GM12878 (cell line): ENCODE measurements at regions not wholly inside any gene's neighbourhood (a gene's known extent, or its start where the extent isn't known, plus 50 kb on each side); places are given as distances from the start of the nearest gene placed in this dataset.

Experiments
- ATAC-seq: fragments of 200-7000 bp; cut with Tn5 transposase; 3 replicates; pipeline ENCODE4 v1.9.1; 2020; ENCODE audit warnings: mild to moderate bottlenecking, moderate library complexity
- BruUV-seq: library from RNA; stranded (reverse); fragments of 400-500 nt; replicated peaks from 2 replicates; lab custom pipeline; 2021; lab: Mats Ljungman, UMichigan
- CTCF ChIA-PET: fragments of 300-600 bp; sonication (Branson Sonifier 250); formaldehyde crosslinking; extraction: SDS; loops from one replicate; lab custom pipeline; 2021; ENCODE audit warnings: inconsistent platforms; lab: Yijun Ruan, JAX
- POLR2A ChIA-PET: fragments of 350-600 bp; formaldehyde crosslinking; extraction: SDS; loops from one replicate; lab custom pipeline; 2021; ENCODE audit warnings: inconsistent platforms; lab: Charles Lee
- RAD21 ChIA-PET: fragments of 300-600 bp; sonication (Branson Sonifier 250); formaldehyde crosslinking; loops from one replicate; lab custom pipeline; 2023; ENCODE audit warnings: antibody characterized with exemption; ENCODE audit not compliant: unreplicated experiment; lab: Charles Lee
- SMC1A ChIA-PET: fragments of 300-600 bp; sonication (Branson Sonifier 250); formaldehyde crosslinking; loops from one replicate; lab custom pipeline; 2023; ENCODE audit not compliant: unreplicated experiment, uncharacterized antibody; lab: Charles Lee
- DNase-seq: peaks from one replicate; pipeline ENCODE4 v3.0.0-alpha.2; 2011; ENCODE audit warnings: low read depth, low spot score
- FAIRE-seq: peaks from 3 replicates; lab custom pipeline; 2011; peaks lifted over from hg19 to GRCh38; lab: Jason Lieb, UNC
- H2AFZ ChIP-seq: 2 replicates; pipeline ENCODE4 v1.6.0; 2011; ENCODE audit warnings: low read depth, low read length, control low read depth; ENCODE audit not compliant: control insufficient read depth
- H3K27ac ChIP-seq: 2 replicates; pipeline ENCODE4 v1.5.1; 2011; ENCODE audit warnings: control low read depth; ENCODE audit not compliant: control insufficient read depth, insufficient read depth
- H3K27me3 ChIP-seq, 2 experiments: replicated peaks in 1 of 2; 2 replicates each; pipeline versions ENCODE4 v1.6.0 to v1.6.1; 2011; ENCODE audit warnings: low read length in 1 of 2; ENCODE audit not compliant: control insufficient read depth in 2 of 2, insufficient read depth in 2 of 2
- H3K36me3 ChIP-seq, 2 experiments: 2 replicates each; pipeline ENCODE4 v1.5.1; 2011; ENCODE audit warnings: low read length in 1 of 2; ENCODE audit not compliant: control insufficient read depth in 2 of 2, insufficient read depth in 2 of 2
- H3K4me1 ChIP-seq: 2 replicates; pipeline ENCODE4 v1.6.1; 2011; ENCODE audit warnings: mild to moderate bottlenecking, low read length, moderate library complexity, mixed read lengths; ENCODE audit not compliant: control insufficient read depth, insufficient read depth
- H3K4me2 ChIP-seq: 2 replicates; pipeline ENCODE4 v1.6.0; 2011; ENCODE audit warnings: control low read depth; ENCODE audit not compliant: control insufficient read depth, insufficient read depth
- H3K4me3 ChIP-seq: fragments of 200-600 bp; sonication (generic); 2 replicates; pipeline ENCODE4 v1.5.1; 2016
- H3K79me2 ChIP-seq: 2 replicates; pipeline ENCODE4 v1.6.0; 2011; ENCODE audit warnings: low read length; ENCODE audit not compliant: control insufficient read depth, insufficient read depth
- H3K9ac ChIP-seq: 2 replicates; pipeline ENCODE4 v1.8.0; 2011; ENCODE audit warnings: low read length, control low read depth, mixed read lengths; ENCODE audit not compliant: control insufficient read depth, insufficient read depth
- H3K9me3 ChIP-seq: replicated peaks from 3 replicates; pipeline ENCODE4 v1.5.1; 2011; ENCODE audit warnings: mild to moderate bottlenecking, low read length; ENCODE audit not compliant: control insufficient read depth, insufficient read depth
- H4K20me1 ChIP-seq: 2 replicates; pipeline ENCODE4 v1.6.0; 2011; ENCODE audit not compliant: control insufficient read depth, insufficient read depth
- BCL11A ChIP-seq: IDR thresholded peaks from 2 replicates; pipeline ENCODE4 v1.6.1; 2011; ENCODE audit warnings: low read depth, low read length
- CBFB ChIP-seq: IDR thresholded peaks from 2 replicates; pipeline ENCODE4 v1.6.1; 2016; ENCODE audit warnings: antibody characterized with exemption, low read depth
- DPF2 ChIP-seq: fragments of 450-650 bp; IDR thresholded peaks from 2 replicates; pipeline ENCODE4 v1.6.1; 2017; ENCODE audit warnings: mild to moderate bottlenecking
- EP300 ChIP-seq, 2 experiments: fragments of 150-350 bp in 1 of 2; IDR thresholded peaks; 2 replicates each; pipeline ENCODE4 v1.6.1; 2011 to 2012; ENCODE audit warnings: low read depth in 2 of 2, low read length in 2 of 2, borderline replicate concordance in 1 of 2, improper control_type of control experiment in 1 of 2, inconsistent platforms in 1 of 2; ENCODE audit not compliant: control insufficient read depth in 1 of 2
- EZH2 ChIP-seq: IDR thresholded peaks from 2 replicates; pipeline ENCODE4 v1.6.1; 2012; ENCODE audit warnings: low read depth, mild to moderate bottlenecking, control low read depth, inconsistent platforms, low read length, borderline replicate concordance; ENCODE audit not compliant: control insufficient read depth
- KLF5 ChIP-seq: fragments of 450-650 bp; IDR thresholded peaks from 2 replicates; pipeline ENCODE4 v1.6.1; 2014; ENCODE audit warnings: mild to moderate bottlenecking; ENCODE audit not compliant: partially characterized antibody
- NBN ChIP-seq: fragments of 450-650 bp; IDR thresholded peaks from 2 replicates; pipeline ENCODE4 v1.6.1; 2016
- NFIC ChIP-seq: IDR thresholded peaks from 2 replicates; pipeline ENCODE4 v1.6.1; 2012; ENCODE audit warnings: low read depth, mild to moderate bottlenecking, inconsistent platforms, low read length, moderate library complexity
- NFXL1 ChIP-seq: fragments of 450-650 bp; IDR thresholded peaks from 2 replicates; pipeline ENCODE4 v1.6.1; 2017; ENCODE audit warnings: antibody characterized with exemption, mild to moderate bottlenecking, borderline replicate concordance
- PML ChIP-seq: IDR thresholded peaks from 2 replicates; pipeline ENCODE4 v1.6.1; 2012; ENCODE audit warnings: low read length, inconsistent platforms
- SIN3A ChIP-seq: IDR thresholded peaks from 2 replicates; pipeline ENCODE4 v1.6.1; 2012; ENCODE audit warnings: low read depth, low read length, improper control_type of control experiment
- SMAD5 ChIP-seq: IDR thresholded peaks from 2 replicates; pipeline ENCODE4 v1.6.1; 2016; ENCODE audit warnings: antibody characterized with exemption, low read depth
- SMARCA5 ChIP-seq: fragments of 450-650 bp; IDR thresholded peaks from 2 replicates; pipeline ENCODE4 v1.6.1; 2017; ENCODE audit warnings: mild to moderate bottlenecking
- TCF7 ChIP-seq: IDR thresholded peaks from 2 replicates; pipeline ENCODE4 v1.6.1; 2014; ENCODE audit warnings: antibody characterized with exemption, borderline replicate concordance
- ZNF207 ChIP-seq: fragments of 450-650 bp; IDR thresholded peaks from 2 replicates; pipeline ENCODE4 v1.6.1; 2014; ENCODE audit warnings: antibody characterized with exemption, mild to moderate bottlenecking, borderline replicate concordance
- ZNF24 ChIP-seq: fragments of 450-650 bp; IDR thresholded peaks from 2 replicates; pipeline ENCODE4 v1.6.1; 2017; ENCODE audit warnings: antibody characterized with exemption, mild to moderate bottlenecking
- WGBS: methylation state at CpG from one replicate; pipeline ENCODE4 v1.1.6; 2016; ENCODE audit warnings: low lambda C conversion rate; ENCODE audit not compliant: insufficient replicate concordance, insufficient coverage; ENCODE audit errors: missing lambda C conversion rate; 5-methylcytosine and 5-hydroxymethylcytosine counted together
- in situ Hi-C: fragments of 300-500 bp; cut with MboI; formaldehyde crosslinking; loops from 9 replicates; pipeline ENCODE4 v1.14.3; 2018; ENCODE audit warnings: mixed read lengths
- intact Hi-C: fragments of 100-400 bp; cut with micrococcal nuclease; formaldehyde crosslinking; loops from one replicate; pipeline ENCODE4 v1.14.2; 2022; ENCODE audit not compliant: unreplicated experiment
- TF ChIP-seq, protein P1 (sequence below): fragments of 150-350 bp; IDR thresholded peaks from 2 replicates; pipeline ENCODE4 v1.6.1; 2016; ENCODE audit warnings: low read depth, low read length
- TF ChIP-seq, protein P2 (sequence below): IDR thresholded peaks from 2 replicates; pipeline ENCODE4 v1.6.1; 2012; ENCODE audit warnings: low read depth, low read length, improper control_type of control experiment

GRCh38 chr4:108446556-108446955 is 173.8 kb upstream of the RPL34 start:
- POLR2A ChIA-PET, result no interaction called here
- SMC1A ChIA-PET, result no interaction called here
- Histone ChIP-seq H3K9ac (no peak overlapping the region), H2AFZ (no peak overlapping the region), H3K4me3 (no peak overlapping the region), H3K79me2 (no peaks in the 10 kb centered on the region)
- intact Hi-C loops, result no loop called here
- CTCF ChIA-PET, result no interaction called here
- no peak for ATAC-seq
- TF ChIP-seq SIN3A (no peak), SMAD5 (no peak)
- TF ChIP-seq, all 136 proteins: peak for 0
- no peaks in the 10 kb centered on the region for H3K27me3 ChIP-seq
- RAD21 ChIA-PET, result no interaction called here
- no peaks in the 10 kb centered on the region for H3K4me1 ChIP-seq
- FAIRE-seq (no peak), DNase-seq (no peak)
- no peak overlapping the region for H3K27ac ChIP-seq
- in situ Hi-C loops, result no loop called here
- H3K9me3 ChIP-seq, result no peaks in the 10 kb centered on the region
- H3K4me2 ChIP-seq, result no peak overlapping the region
- no peaks in the 10 kb centered on the region for H4K20me1 ChIP-seq
- no peaks in the 10 kb centered on the region for H3K36me3 ChIP-seq
- WGBS, result 38% methylated on average over 7 of the region's 7 CpGs
- BruUV-seq, result no TSS peak

DNA sequence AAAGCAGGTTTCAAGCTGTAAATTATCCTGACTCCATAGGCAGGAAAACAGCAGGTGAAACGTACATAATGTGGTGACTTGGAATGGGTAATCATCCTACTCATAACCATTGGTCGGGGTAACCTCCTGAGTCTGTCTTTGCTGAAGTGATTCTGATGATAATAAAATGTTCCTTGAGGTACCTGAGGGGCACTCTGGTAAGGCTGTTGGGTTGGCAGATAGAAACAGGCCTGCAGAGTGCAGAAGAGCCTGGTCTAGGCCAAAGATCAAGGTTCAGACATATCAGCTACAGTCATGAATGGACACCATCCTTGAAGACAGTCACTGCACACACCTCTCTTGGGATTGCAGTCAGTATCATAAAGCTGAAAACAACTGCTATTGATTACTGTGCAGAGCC is 174.7 kb upstream of the RPL34 start:
- Histone ChIP-seq H3K4me1 (no peaks in the 10 kb centered on the region), H3K27ac (no peak overlapping the region), H3K9ac (no peak overlapping the region), H3K36me3 (no peaks in the 10 kb centered on the region), H2AFZ (no peak overlapping the region), H3K9me3 (no peaks in the 10 kb centered on the region), H3K27me3 (no peaks in the 10 kb centered on the region), H4K20me1 (no peaks in the 10 kb centered on the region), H3K4me2 (no peak overlapping the region), H3K79me2 (no peaks in the 10 kb centered on the region), H3K4me3 (no peak overlapping the region)
- DNase-seq (no peak), ATAC-seq (no peak), FAIRE-seq (no peak)
- ChIA-PET RAD21 (no interaction called here), CTCF (no interaction called here), SMC1A (no interaction called here), POLR2A (no interaction called here)
- intact Hi-C loops, result no loop called here
- in situ Hi-C loops, result no loop called here
- no TSS peak for BruUV-seq
- WGBS, result 17% methylated on average over 2 of the region's 2 CpGs
- TF ChIP-seq ZNF24, result no peak
- TF ChIP-seq SMARCA5, result no peak
- no peak for TF ChIP-seq KLF5
- TF ChIP-seq, protein P1, sequence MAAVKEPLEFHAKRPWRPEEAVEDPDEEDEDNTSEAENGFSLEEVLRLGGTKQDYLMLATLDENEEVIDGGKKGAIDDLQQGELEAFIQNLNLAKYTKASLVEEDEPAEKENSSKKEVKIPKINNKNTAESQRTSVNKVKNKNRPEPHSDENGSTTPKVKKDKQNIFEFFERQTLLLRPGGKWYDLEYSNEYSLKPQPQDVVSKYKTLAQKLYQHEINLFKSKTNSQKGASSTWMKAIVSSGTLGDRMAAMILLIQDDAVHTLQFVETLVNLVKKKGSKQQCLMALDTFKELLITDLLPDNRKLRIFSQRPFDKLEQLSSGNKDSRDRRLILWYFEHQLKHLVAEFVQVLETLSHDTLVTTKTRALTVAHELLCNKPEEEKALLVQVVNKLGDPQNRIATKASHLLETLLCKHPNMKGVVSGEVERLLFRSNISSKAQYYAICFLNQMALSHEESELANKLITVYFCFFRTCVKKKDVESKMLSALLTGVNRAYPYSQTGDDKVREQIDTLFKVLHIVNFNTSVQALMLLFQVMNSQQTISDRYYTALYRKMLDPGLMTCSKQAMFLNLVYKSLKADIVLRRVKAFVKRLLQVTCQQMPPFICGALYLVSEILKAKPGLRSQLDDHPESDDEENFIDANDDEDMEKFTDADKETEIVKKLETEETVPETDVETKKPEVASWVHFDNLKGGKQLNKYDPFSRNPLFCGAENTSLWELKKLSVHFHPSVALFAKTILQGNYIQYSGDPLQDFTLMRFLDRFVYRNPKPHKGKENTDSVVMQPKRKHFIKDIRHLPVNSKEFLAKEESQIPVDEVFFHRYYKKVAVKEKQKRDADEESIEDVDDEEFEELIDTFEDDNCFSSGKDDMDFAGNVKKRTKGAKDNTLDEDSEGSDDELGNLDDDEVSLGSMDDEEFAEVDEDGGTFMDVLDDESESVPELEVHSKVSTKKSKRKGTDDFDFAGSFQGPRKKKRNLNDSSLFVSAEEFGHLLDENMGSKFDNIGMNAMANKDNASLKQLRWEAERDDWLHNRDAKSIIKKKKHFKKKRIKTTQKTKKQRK, result no peak
- no peak for TF ChIP-seq ZNF207
- TF ChIP-seq EZH2, result no peak
- TF ChIP-seq TCF7, result no peak
- no peak for TF ChIP-seq CBFB
- no peak for TF ChIP-seq NFXL1
- TF ChIP-seq BCL11A, result no peak
- TF ChIP-seq EP300 (IDR thresholded peaks at IDR 0.05; ENCODE audit: borderline replicate concordance in 1 of 2, control insufficient read depth in 1 of 2, low read depth in 2 of 2, low read length in 2 of 2), result no peak
- TF ChIP-seq PML, result no peak
- no peak for TF ChIP-seq NBN
- TF ChIP-seq, protein P2, sequence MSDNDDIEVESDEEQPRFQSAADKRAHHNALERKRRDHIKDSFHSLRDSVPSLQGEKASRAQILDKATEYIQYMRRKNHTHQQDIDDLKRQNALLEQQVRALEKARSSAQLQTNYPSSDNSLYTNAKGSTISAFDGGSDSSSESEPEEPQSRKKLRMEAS, result no peak
- TF ChIP-seq NFIC, result no peak
- TF ChIP-seq DPF2, result no peak
- no peak for TF ChIP-seq SMAD5
